HG02642 (cell line): ENCODE measurements at regions not wholly inside any gene's neighbourhood (a gene's known extent, or its start where the extent isn't known, plus 50 kb on each side); places are given as distances from the start of the nearest gene placed in this dataset.
A peak's percentile ranks its signal among the peaks of the same experiment; 100 is the strongest.
"Not testable (repeated sequence)": the region's sequence is repeated elsewhere in the genome, so short reads cannot be mapped to it uniquely, and the experiment has no call there.

ENCODE experiments used
- ATAC-seq: cut with Tn5 transposase; IDR thresholded peaks from one replicate; pipeline ENCODE4 v1.9.1; 2021; ENCODE audit warnings: mild to moderate bottlenecking; ENCODE audit not compliant: unreplicated experiment, poor library complexity

- ATAC-seq = not testable (repeated sequence)
Observed at GRCh38 chrX:89539150-89539549, 382.6 kb upstream of the TGIF2LX start.

GRCh38 chrX:89557146-89557545 lies 364.6 kb upstream of the TGIF2LX start:
- not testable (repeated sequence) for ATAC-seq

- ATAC-seq = not testable (repeated sequence)
Observed at GRCh38 chrX:89562079-89562478, 359.6 kb upstream of the TGIF2LX start.

- not testable (repeated sequence) for ATAC-seq
Observed at GRCh38 chrX:89563107-89563506, 358.6 kb upstream of the TGIF2LX start.

- not testable (repeated sequence) for ATAC-seq
Observed at GRCh38 chrX:89567787-89568186, 353.9 kb upstream of the TGIF2LX start.

- not testable (repeated sequence) for ATAC-seq
Observed at GRCh38 chrX:89581868-89582267, 339.8 kb upstream of the TGIF2LX start.

GRCh38 chrX:89631858-89632257 lies 289.9 kb upstream of the TGIF2LX start:
- ATAC-seq = not testable (repeated sequence)

- not testable (repeated sequence) for ATAC-seq
Observed at GRCh38 chrX:89635887-89636286, 285.8 kb upstream of the TGIF2LX start.

GRCh38 chrX:89658662-89659061 lies 263.0 kb upstream of the TGIF2LX start:
- not testable (repeated sequence) for ATAC-seq

- not testable (repeated sequence) for ATAC-seq
Observed at GRCh38 chrX:89706481-89706880, 215.2 kb upstream of the TGIF2LX start.

GRCh38 chrX:89707363-89707927 lies 214.3 kb upstream of the TGIF2LX start:
- ATAC-seq = not testable (repeated sequence)

GRCh38 chrX:89734367-89734766 lies 187.3 kb upstream of the TGIF2LX start:
- not testable (repeated sequence) for ATAC-seq

- ATAC-seq = not testable (repeated sequence)
Observed at GRCh38 chrX:89756466-89756865, 165.2 kb upstream of the TGIF2LX start.

GRCh38 chrX:89757767-89758166 lies 163.9 kb upstream of the TGIF2LX start:
- not testable (repeated sequence) for ATAC-seq

GRCh38 chrX:89759076-89759685 lies 162.5 kb upstream of the TGIF2LX start:
- not testable (repeated sequence) for ATAC-seq

GRCh38 chrX:89771639-89772038 lies 150.1 kb upstream of the TGIF2LX start:
- not testable (repeated sequence) for ATAC-seq

- ATAC-seq = not testable (repeated sequence)
Observed at GRCh38 chrX:89811440-89811839, 110.3 kb upstream of the TGIF2LX start.

GRCh38 chrX:89839723-89840122 lies 82.0 kb upstream of the TGIF2LX start:
- not testable (repeated sequence) for ATAC-seq

- peak; percentile 76 for ATAC-seq
Observed at GRCh38 chrX:89871662-89872061, 50.0 kb upstream of the TGIF2LX start.
